ENCODE measurements at regions not wholly inside any gene's neighbourhood (a gene's known extent, or its start where the extent isn't known, plus 50 kb on each side); places are given as distances from the start of the nearest gene placed in this dataset.

DNA sequence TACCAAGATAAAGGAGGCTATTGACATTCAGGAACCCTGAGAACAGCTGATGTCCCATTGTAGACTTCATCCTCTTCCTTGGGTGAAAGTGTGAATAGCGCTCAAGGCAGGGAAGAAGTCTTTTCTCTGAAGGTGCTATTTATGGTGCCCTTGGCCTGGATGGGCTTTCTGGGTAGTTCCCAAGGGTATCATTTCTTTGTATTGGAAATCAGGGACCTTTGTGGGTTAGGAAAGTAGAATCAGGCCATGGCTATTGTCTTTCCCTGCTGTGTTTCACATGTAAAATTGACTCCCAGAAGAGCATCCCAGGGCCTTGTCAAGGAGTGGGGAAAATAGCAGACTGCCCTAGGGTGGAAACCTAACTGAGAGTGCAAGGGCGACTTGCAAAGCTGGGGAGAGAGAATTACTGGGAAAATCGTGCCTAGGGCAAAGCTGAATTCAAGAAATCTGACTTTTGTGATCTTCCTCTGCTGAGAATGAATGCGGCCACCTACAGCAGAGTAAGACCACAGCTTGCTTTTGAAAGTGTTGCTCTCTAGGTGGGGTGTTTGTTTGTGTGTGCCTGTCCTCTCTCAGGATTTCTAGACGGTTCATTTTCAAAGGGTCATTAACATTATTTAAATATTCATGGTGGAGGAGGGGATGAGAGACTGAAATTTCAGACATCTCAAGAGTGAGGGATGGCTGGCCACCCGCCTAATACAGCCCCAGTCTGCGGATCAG is 160.6 kb downstream of the C9orf152 start:
- H3K9me3 ChIP-seq (ENCODE audit: control insufficient read depth, low read length): no peaks in the 10 kb centered on the region
- peaks cover 10% of the 10 kb centered on the region for H3K4me1 ChIP-seq (ENCODE audit: control insufficient read depth, insufficient read depth, low read length)
- peaks cover 34% of the 10 kb centered on the region for H3K27me3 ChIP-seq (ENCODE audit: control insufficient read depth, insufficient read depth, low read length)
- H3K36me3 ChIP-seq (ENCODE audit: control insufficient read depth, insufficient read depth, low read length): no peaks in the 10 kb centered on the region
- no peak overlapping the region for H3K4me3 ChIP-seq (ENCODE audit: low read length)
- H3K9ac ChIP-seq (ENCODE audit: low read length): peak overlapping the region; percentile 22

GRCh38 chr9:110047955-110048402 is 160.0 kb downstream of the C9orf152 start:
- Histone ChIP-seq H3K4me1 (ENCODE audit: control insufficient read depth, insufficient read depth, low read length) (peaks cover 10% of the 10 kb centered on the region), H3K36me3 (ENCODE audit: control insufficient read depth, insufficient read depth, low read length) (no peaks in the 10 kb centered on the region), H3K9me3 (ENCODE audit: control insufficient read depth, low read length) (no peaks in the 10 kb centered on the region), H3K27me3 (ENCODE audit: control insufficient read depth, insufficient read depth, low read length) (peaks cover 34% of the 10 kb centered on the region), H3K9ac (ENCODE audit: low read length) (peak overlapping the region; percentile 22), H3K4me3 (ENCODE audit: low read length) (peak overlapping the region; percentile 41)

GRCh38 chr9:110048403-110048975 is 159.5 kb downstream of the C9orf152 start:
- Histone ChIP-seq H3K9ac (ENCODE audit: low read length) (peak overlapping the region; percentile 48), H3K9me3 (ENCODE audit: control insufficient read depth, low read length) (no peaks in the 10 kb centered on the region), H3K4me1 (ENCODE audit: control insufficient read depth, insufficient read depth, low read length) (peaks cover 10% of the 10 kb centered on the region), H3K27me3 (ENCODE audit: control insufficient read depth, insufficient read depth, low read length) (peaks cover 34% of the 10 kb centered on the region), H3K4me3 (ENCODE audit: low read length) (peak overlapping the region; percentile 41), H3K36me3 (ENCODE audit: control insufficient read depth, insufficient read depth, low read length) (no peaks in the 10 kb centered on the region)

GRCh38 chr9:110048976-110049698 is 158.8 kb downstream of the C9orf152 start:
- no peaks in the 10 kb centered on the region for H3K36me3 ChIP-seq (ENCODE audit: control insufficient read depth, insufficient read depth, low read length)
- H3K4me3 ChIP-seq (ENCODE audit: low read length): peak overlapping the region; percentile 31
- H3K27me3 ChIP-seq (ENCODE audit: control insufficient read depth, insufficient read depth, low read length): peaks cover 34% of the 10 kb centered on the region
- no peaks in the 10 kb centered on the region for H3K9me3 ChIP-seq (ENCODE audit: control insufficient read depth, low read length)
- peaks cover 10% of the 10 kb centered on the region for H3K4me1 ChIP-seq (ENCODE audit: control insufficient read depth, insufficient read depth, low read length)
- peak overlapping the region; percentile 48 for H3K9ac ChIP-seq (ENCODE audit: low read length)

DNA sequence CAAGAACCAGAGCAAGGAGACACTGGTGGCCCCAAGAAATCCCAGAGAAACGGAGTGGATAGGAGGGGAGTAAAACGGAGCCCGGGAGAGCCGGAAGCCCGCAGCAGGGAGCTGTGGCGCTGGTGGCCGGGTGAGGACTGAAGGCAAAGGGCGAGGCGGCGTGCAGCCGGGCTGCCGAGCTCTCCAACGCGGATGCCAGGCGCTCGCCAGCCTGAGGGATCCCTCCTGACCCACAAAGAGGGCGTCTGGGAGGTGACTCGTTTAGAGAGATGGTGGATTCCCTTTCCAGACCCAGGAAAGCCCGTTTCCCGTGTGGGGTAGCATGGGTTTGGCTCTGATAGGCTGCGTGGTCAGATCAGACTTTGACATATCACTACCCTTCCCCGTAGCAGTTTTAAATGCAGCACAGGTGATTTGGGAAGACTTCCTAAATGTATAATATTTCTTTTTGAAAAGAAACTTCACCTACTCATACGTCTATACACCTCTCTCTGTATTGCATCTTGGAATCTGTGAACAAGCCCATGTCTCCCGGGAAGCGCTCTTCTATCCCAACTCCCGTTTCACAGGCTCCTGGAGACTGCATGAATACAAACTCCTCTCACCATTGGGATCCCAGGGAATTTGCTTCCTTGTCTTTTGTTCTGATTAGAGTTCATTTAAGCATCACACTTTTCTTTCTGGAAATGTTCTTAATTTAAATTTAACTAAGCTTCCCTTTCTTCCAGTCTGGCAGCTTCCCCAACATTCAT is 158.1 kb downstream of the C9orf152 start:
- peak overlapping the region; percentile 14 for H3K4me3 ChIP-seq (ENCODE audit: low read length)

DNA sequence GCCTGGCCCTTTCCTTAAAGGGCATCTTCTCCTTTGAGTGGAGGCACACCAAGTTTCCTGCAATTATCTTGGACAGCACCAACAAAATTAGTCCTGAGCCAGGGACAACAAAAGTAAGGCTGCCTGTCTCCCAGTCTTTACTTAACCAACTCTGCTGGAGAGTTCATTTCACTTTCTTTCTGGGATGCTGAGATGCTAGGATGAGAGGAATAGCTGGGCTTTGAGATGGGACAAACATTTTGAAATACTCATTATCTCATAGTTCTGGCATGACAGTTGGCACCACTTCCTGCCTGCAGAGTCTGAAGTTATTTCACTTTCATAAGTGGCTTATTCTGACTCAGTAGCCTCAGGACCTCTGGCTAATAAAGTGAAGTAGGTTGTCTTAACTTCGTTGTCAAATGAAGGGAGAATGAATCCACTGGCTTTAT is 157.0 kb downstream of the C9orf152 start:
- no peak overlapping the region for H3K4me3 ChIP-seq (ENCODE audit: low read length)
- no peak overlapping the region for H3K9ac ChIP-seq (ENCODE audit: low read length)
- peaks cover 10% of the 10 kb centered on the region for H3K4me1 ChIP-seq (ENCODE audit: control insufficient read depth, insufficient read depth, low read length)
- H3K9me3 ChIP-seq (ENCODE audit: control insufficient read depth, low read length): no peaks in the 10 kb centered on the region
- peaks cover 34% of the 10 kb centered on the region for H3K27me3 ChIP-seq (ENCODE audit: control insufficient read depth, insufficient read depth, low read length)
- H3K36me3 ChIP-seq (ENCODE audit: control insufficient read depth, insufficient read depth, low read length): no peaks in the 10 kb centered on the region

More for the DNA sequence above, 158.1 kb downstream of the C9orf152 start:
- H3K27me3 ChIP-seq (ENCODE audit: control insufficient read depth, insufficient read depth, low read length): peaks cover 34% of the 10 kb centered on the region
- H3K36me3 ChIP-seq (ENCODE audit: control insufficient read depth, insufficient read depth, low read length): no peaks in the 10 kb centered on the region
- H3K9me3 ChIP-seq (ENCODE audit: control insufficient read depth, low read length): no peaks in the 10 kb centered on the region
- peak overlapping the region; percentile 48 for H3K9ac ChIP-seq (ENCODE audit: low read length)
- peaks cover 10% of the 10 kb centered on the region for H3K4me1 ChIP-seq (ENCODE audit: control insufficient read depth, insufficient read depth, low read length)

- H3K36me3 ChIP-seq (ENCODE audit: control insufficient read depth, insufficient read depth, low read length): no peaks in the 10 kb centered on the region
- H3K9me3 ChIP-seq (ENCODE audit: control insufficient read depth, low read length): no peaks in the 10 kb centered on the region
- H3K4me1 ChIP-seq (ENCODE audit: control insufficient read depth, insufficient read depth, low read length): no peaks in the 10 kb centered on the region
- H3K9ac ChIP-seq (ENCODE audit: low read length): no peak overlapping the region
- no peak overlapping the region for H3K4me3 ChIP-seq (ENCODE audit: low read length)
- no peaks in the 10 kb centered on the region for H3K27me3 ChIP-seq (ENCODE audit: control insufficient read depth, insufficient read depth, low read length)
Measured at GRCh38 chr9:110056062-110056461, 151.9 kb downstream of the C9orf152 start.

- H3K9ac ChIP-seq (ENCODE audit: low read length): no peak overlapping the region
- H3K4me3 ChIP-seq (ENCODE audit: low read length): no peak overlapping the region
- H3K27me3 ChIP-seq (ENCODE audit: control insufficient read depth, insufficient read depth, low read length): no peaks in the 10 kb centered on the region
- no peaks in the 10 kb centered on the region for H3K4me1 ChIP-seq (ENCODE audit: control insufficient read depth, insufficient read depth, low read length)
- H3K36me3 ChIP-seq (ENCODE audit: control insufficient read depth, insufficient read depth, low read length): no peaks in the 10 kb centered on the region
- no peaks in the 10 kb centered on the region for H3K9me3 ChIP-seq (ENCODE audit: control insufficient read depth, low read length)
Measured at GRCh38 chr9:110058304-110058953, 149.5 kb downstream of the C9orf152 start.

DNA sequence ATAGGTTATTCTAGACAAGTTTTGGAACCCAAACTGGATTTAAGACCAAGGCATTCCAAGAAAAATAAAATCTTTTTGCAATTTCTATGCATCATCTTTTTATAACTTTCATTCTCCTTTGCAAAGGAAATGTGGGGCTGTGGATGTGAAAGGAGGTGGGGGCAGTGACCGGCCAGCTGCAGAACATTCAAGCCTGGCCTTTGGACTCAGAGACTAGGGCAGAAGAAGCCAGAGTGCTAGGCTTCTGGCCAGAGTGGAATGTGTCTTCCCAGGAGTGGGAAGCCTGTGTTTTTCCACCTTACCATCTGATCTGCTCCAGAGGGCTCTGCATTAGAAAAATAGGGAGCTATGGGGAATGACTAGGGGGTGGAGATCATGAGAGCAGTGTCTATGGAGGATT is 148.5 kb downstream of the C9orf152 start:
- Histone ChIP-seq H3K27me3 (ENCODE audit: control insufficient read depth, insufficient read depth, low read length) (no peaks in the 10 kb centered on the region), H3K9ac (ENCODE audit: low read length) (no peak overlapping the region), H3K9me3 (ENCODE audit: control insufficient read depth, low read length) (no peaks in the 10 kb centered on the region), H3K4me1 (ENCODE audit: control insufficient read depth, insufficient read depth, low read length) (no peaks in the 10 kb centered on the region), H3K4me3 (ENCODE audit: low read length) (no peak overlapping the region), H3K36me3 (ENCODE audit: control insufficient read depth, insufficient read depth, low read length) (no peaks in the 10 kb centered on the region)

DNA sequence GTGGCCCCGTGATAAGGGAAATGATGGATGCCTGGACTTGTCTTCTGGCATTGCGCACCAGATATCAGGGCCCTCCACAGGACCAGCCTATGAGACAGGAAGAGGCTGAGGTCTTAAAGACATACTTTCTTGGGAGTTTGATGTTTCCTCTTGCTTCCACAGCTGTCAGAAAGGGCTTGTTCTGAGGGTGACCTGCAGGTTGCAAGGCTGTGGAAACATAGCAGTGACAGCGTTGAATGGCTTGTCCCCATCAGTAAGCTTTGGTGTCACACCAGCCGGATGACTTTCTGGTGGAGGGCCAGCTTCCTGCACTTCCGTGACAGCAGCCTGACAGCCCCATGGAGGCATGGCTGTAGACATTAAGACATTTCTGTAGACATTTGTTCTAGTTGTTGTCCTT is 143.2 kb downstream of the C9orf152 start:
- H3K4me3 ChIP-seq (ENCODE audit: low read length): no peak overlapping the region
- no peaks in the 10 kb centered on the region for H3K27me3 ChIP-seq (ENCODE audit: control insufficient read depth, insufficient read depth, low read length)
- no peaks in the 10 kb centered on the region for H3K9me3 ChIP-seq (ENCODE audit: control insufficient read depth, low read length)
- H3K36me3 ChIP-seq (ENCODE audit: control insufficient read depth, insufficient read depth, low read length): no peaks in the 10 kb centered on the region
- H3K4me1 ChIP-seq (ENCODE audit: control insufficient read depth, insufficient read depth, low read length): no peaks in the 10 kb centered on the region
- no peak overlapping the region for H3K9ac ChIP-seq (ENCODE audit: low read length)

DNA sequence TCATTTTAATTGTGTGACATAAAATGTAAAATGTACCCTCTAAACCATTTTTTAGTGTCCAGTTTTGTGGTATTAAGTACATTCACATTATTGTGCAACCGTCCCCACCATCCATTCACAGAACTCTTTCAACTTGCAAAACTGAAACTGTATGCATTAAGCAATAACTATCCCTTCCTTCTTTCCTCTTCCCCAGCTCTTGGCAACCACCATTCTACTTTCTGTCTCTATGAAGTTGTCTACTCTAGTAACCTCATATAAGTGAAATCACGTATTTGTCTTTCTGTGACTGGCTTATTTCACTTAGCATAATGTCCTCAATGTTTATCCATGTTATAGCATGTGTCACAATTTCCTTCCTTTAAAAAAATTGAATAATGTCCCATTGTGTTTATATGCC is 142.4 kb downstream of the C9orf152 start:
- H3K4me1 ChIP-seq (ENCODE audit: control insufficient read depth, insufficient read depth, low read length): no peaks in the 10 kb centered on the region
- no peaks in the 10 kb centered on the region for H3K36me3 ChIP-seq (ENCODE audit: control insufficient read depth, insufficient read depth, low read length)
- no peaks in the 10 kb centered on the region for H3K9me3 ChIP-seq (ENCODE audit: control insufficient read depth, low read length)
- no peaks in the 10 kb centered on the region for H3K27me3 ChIP-seq (ENCODE audit: control insufficient read depth, insufficient read depth, low read length)
- H3K4me3 ChIP-seq (ENCODE audit: low read length): no peak overlapping the region
- no peak overlapping the region for H3K9ac ChIP-seq (ENCODE audit: low read length)
